Endothelial cell (in vitro differentiated cells): ENCODE measurements at regions not wholly inside any gene's neighbourhood (a gene's known extent, or its start where the extent isn't known, plus 50 kb on each side); places are given as distances from the start of the nearest gene placed in this dataset.

Experiments
- DNase-seq: peaks from one replicate; pipeline ENCODE4 v3.0.0; 2021; ENCODE audit warnings: low spot score
- H3K27ac Mint-ChIP-seq: one replicate; pipeline ENCODE4 v1.8.0; 2021; ENCODE audit warnings: mixed read lengths, inconsistent platforms; ENCODE audit not compliant: unreplicated experiment
- H3K27me3 Mint-ChIP-seq: one replicate; pipeline ENCODE4 v1.8.0; 2021; ENCODE audit warnings: mild to moderate bottlenecking, moderate library complexity, mixed read lengths, inconsistent platforms; ENCODE audit not compliant: unreplicated experiment
- H3K36me3 Mint-ChIP-seq: one replicate; pipeline ENCODE4 v1.8.0; 2021; ENCODE audit warnings: mild to moderate bottlenecking, low read depth, mixed read lengths, inconsistent platforms; ENCODE audit not compliant: unreplicated experiment
- H3K4me1 Mint-ChIP-seq: one replicate; pipeline ENCODE4 v1.8.0; 2021; ENCODE audit warnings: mild to moderate bottlenecking, mixed read lengths, inconsistent platforms; ENCODE audit not compliant: unreplicated experiment
- H3K4me3 Mint-ChIP-seq: one replicate; pipeline ENCODE4 v1.8.0; 2021; ENCODE audit warnings: mild to moderate bottlenecking, mixed read lengths, inconsistent platforms; ENCODE audit not compliant: unreplicated experiment
- H3K9me3 Mint-ChIP-seq: one replicate; pipeline ENCODE4 v1.8.0; 2021; ENCODE audit warnings: mixed read lengths, inconsistent platforms; ENCODE audit not compliant: unreplicated experiment
- CTCF ChIP-seq: fragments of 200-600 bp; sonication (generic); IDR thresholded peaks from one replicate; pipeline ENCODE4 v1.5.0; 2021; ENCODE audit warnings: antibody characterized with exemption; ENCODE audit not compliant: unreplicated experiment

DNA sequence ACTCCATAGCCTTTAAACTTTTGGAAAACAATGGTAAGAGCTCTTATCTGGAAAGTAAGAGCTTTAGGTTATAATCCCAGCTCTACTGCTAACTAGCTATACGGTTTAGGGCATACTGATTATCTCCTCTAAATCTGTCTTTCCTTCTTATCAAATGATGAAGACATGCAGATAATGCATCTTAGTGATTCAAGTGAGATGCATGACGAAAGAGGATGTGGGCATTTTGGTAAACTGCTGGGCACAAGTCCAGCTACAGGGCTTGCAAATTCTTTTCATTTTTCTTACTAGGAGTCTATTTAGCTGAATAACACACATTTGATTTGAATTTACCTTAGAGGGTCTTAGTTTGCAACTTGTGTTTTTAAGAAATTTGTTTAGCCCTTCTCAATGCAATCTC, 1604.8 kb upstream of the ZEB2 start:
- no peak overlapping the region for H3K4me3 Mint-ChIP-seq
- no peaks in the 10 kb centered on the region for H3K4me1 Mint-ChIP-seq
- H3K27me3 Mint-ChIP-seq, result no peaks in the 10 kb centered on the region
- H3K9me3 Mint-ChIP-seq, result no peaks in the 10 kb centered on the region
- no peak overlapping the region for H3K27ac Mint-ChIP-seq
- no peaks in the 10 kb centered on the region for H3K36me3 Mint-ChIP-seq
- no peak for TF ChIP-seq CTCF
- DNase-seq, result no peak

DNA sequence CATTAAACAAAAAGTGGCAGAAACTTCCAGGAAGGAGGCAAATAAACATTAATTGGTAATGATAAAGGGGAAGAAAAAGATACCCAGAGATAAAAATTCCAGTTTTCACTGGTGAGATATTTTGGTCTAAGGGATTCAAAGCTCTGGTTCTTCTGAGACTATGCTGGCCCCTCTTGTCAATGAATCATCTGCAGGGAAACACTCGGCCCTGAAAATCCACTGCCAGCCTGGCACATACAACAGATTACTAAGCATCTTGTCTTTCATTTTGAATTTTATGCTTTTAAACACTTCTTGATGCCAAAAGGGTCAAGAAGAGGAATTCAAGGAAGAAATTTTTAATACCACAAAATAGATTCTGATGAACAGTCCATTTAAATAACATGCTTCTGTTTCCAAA, 1603.8 kb upstream of the ZEB2 start:
- H3K27me3 Mint-ChIP-seq, result no peaks in the 10 kb centered on the region
- no peak for TF ChIP-seq CTCF
- H3K36me3 Mint-ChIP-seq, result no peaks in the 10 kb centered on the region
- no peaks in the 10 kb centered on the region for H3K4me1 Mint-ChIP-seq
- H3K9me3 Mint-ChIP-seq, result no peaks in the 10 kb centered on the region
- no peak for DNase-seq
- H3K27ac Mint-ChIP-seq, result no peak overlapping the region
- H3K4me3 Mint-ChIP-seq, result no peak overlapping the region

- Mint-ChIP-seq H3K27ac (no peak overlapping the region), H3K4me3 (no peak overlapping the region), H3K9me3 (no peaks in the 10 kb centered on the region), H3K4me1 (no peaks in the 10 kb centered on the region), H3K36me3 (no peaks in the 10 kb centered on the region), H3K27me3 (no peaks in the 10 kb centered on the region)
- no peak for TF ChIP-seq CTCF
- DNase-seq, result no peak
Measured at GRCh38 chr2:146123256-146123655, 1603.3 kb upstream of the ZEB2 start.

DNA sequence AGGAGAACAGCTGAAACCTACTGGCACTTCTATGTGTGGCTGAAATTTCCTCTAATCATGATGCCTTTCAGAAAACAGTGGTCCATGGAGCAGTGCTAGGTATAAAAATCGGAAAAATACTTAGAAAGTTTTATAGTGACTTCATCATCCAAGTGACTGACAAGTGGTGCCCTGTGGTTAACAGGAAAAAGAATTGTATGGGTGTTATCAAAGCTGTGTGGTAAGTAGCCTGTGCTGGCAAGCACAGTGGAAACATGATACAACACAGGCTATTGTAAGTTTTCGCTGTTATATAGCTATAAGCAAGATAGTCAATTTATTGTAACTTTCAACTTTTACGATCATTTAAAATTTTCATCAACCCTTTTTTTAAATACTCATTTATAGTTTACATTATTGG, 1599.7 kb upstream of the ZEB2 start:
- TF ChIP-seq CTCF, result no peak
- Mint-ChIP-seq H3K27ac (no peak overlapping the region), H3K27me3 (no peaks in the 10 kb centered on the region), H3K36me3 (no peaks in the 10 kb centered on the region), H3K4me3 (no peak overlapping the region), H3K4me1 (no peaks in the 10 kb centered on the region), H3K9me3 (no peaks in the 10 kb centered on the region)
- DNase-seq, result no peak

GRCh38 chr2:146108993-146109392, 1589.1 kb upstream of the ZEB2 start:
- Mint-ChIP-seq H3K27me3 (no peaks in the 10 kb centered on the region), H3K4me3 (no peak overlapping the region), H3K36me3 (no peaks in the 10 kb centered on the region), H3K27ac (no peak overlapping the region), H3K9me3 (no peaks in the 10 kb centered on the region), H3K4me1 (no peaks in the 10 kb centered on the region)
- no peak for DNase-seq
- no peak for TF ChIP-seq CTCF
